GM19238 (cell line): ENCODE measurements at regions not wholly inside any gene's neighbourhood (a gene's known extent, or its start where the extent isn't known, plus 50 kb on each side); places are given as distances from the start of the nearest gene placed in this dataset.

Source experiments
- DNase-seq: peaks from one replicate; pipeline ENCODE4 v3.0.0; 2011; ENCODE audit warnings: low spot score; ENCODE audit not compliant: insufficient read length

GRCh38 chr5:115377468-115378217 lies 81.2 kb upstream of the CCDC112 start:
- no peak for DNase-seq

- DNase-seq: no peak
These were observed 79.4 kb upstream of the CCDC112 start for GRCh38 chr5:115375893-115376292.

- no peak for DNase-seq
These were observed 77.8 kb upstream of the CCDC112 start for GRCh38 chr5:115374057-115374775.

GRCh38 chr5:115372146-115372545 lies 75.7 kb upstream of the CCDC112 start:
- DNase-seq: no peak

- no peak for DNase-seq
These were observed 73.1 kb upstream of the CCDC112 start for GRCh38 chr5:115369430-115370144.

- DNase-seq: no peak
These were observed 69.8 kb upstream of the CCDC112 start for GRCh38 chr5:115366223-115366622.

- no peak for DNase-seq
These were observed 67.4 kb upstream of the CCDC112 start for GRCh38 chr5:115363879-115364278.

GRCh38 chr5:115360046-115360685 lies 63.7 kb upstream of the CCDC112 start:
- DNase-seq: no peak

GRCh38 chr5:115355767-115356381 lies 59.4 kb upstream of the CCDC112 start:
- no peak for DNase-seq

- no peak for DNase-seq
These were observed 58.6 kb upstream of the CCDC112 start for GRCh38 chr5:115355095-115355494.

GRCh38 chr5:115354246-115354645 lies 57.8 kb upstream of the CCDC112 start:
- DNase-seq: no peak

- no peak for DNase-seq
These were observed 56.1 kb upstream of the CCDC112 start for GRCh38 chr5:115352571-115352970.

GRCh38 chr5:115351356-115352195 lies 55.1 kb upstream of the CCDC112 start:
- no peak for DNase-seq

GRCh38 chr5:115350894-115351293 lies 54.4 kb upstream of the CCDC112 start:
- DNase-seq: no peak

GRCh38 chr5:115349001-115349817 lies 52.8 kb upstream of the CCDC112 start:
- no peak for DNase-seq

- DNase-seq: no peak
These were observed 51.7 kb upstream of the CCDC112 start for GRCh38 chr5:115348175-115348574.
